NCI-H1105 treated with DMSO at 0.1 percent for 48 hours (cell line): ENCODE measurements at regions not wholly inside any gene's neighbourhood (a gene's known extent, or its start where the extent isn't known, plus 50 kb on each side); places are given as distances from the start of the nearest gene placed in this dataset.
"Not testable (repeated sequence)": the region's sequence is repeated elsewhere in the genome, so short reads cannot be mapped to it uniquely, and the experiment has no call there.

ENCODE experiments used
- DNase-seq: peaks from one replicate; lab custom pipeline; 2025; lab: John Stamatoyannopoulos, UW

DNA sequence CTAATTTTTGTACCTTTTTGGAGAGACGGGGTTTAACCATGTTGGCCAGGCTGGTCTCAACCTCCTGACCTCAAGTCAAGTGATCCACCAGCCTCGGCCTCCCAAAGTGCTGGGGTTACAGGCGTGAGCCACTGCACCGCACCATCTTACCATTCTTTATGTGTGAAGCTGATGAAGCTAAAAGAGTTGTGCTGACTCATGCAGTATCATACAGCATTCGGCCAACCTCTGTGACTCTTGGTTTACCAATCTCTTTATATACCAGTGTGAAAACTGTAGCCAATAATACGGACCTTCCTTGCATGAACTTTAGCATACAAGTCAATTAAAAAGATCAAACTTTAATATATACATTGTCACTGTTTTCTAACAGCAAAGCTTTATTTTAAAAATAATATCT, 878.2 kb upstream of the MBL2 start:
- DNase-seq = no peak

DNA sequence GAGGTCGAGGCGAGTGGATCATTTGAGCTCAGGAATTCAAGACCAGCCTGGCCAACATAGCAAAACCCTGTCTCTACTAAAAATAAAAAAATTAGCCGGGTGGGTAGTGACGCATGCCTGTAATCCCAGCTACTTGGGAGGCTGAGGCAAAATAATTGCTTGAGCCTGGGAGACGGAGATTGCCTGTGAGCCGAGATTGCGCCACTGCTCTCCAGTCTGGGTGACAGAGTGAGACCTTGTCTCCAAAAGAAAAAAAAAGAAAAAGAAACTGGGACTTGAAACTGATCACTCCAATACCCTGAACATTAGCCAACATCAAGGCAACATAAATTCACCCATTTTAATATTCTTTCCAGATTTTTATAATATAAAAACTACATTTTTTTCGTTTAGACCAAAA, 874.6 kb upstream of the MBL2 start:
- not testable (repeated sequence) for DNase-seq

DNA sequence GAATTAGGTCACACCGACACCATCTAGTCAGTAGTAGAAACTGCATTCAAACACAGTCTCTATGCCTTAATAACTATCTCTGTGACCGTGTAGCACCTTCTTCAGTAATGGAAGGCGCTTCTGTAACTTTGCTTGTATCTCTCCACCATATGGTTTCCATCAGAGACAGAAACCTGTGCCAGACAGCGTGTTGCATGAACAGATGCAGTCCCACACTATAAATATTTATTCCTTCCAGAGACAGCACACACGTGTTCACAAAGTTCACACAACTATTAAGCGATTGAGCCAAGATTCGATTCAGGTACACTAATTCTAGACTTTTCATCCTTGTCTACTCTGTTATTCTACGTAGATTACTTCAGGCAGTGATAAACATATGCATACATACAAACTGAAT, 873.9 kb upstream of the MBL2 start:
- DNase-seq = no peak

DNA sequence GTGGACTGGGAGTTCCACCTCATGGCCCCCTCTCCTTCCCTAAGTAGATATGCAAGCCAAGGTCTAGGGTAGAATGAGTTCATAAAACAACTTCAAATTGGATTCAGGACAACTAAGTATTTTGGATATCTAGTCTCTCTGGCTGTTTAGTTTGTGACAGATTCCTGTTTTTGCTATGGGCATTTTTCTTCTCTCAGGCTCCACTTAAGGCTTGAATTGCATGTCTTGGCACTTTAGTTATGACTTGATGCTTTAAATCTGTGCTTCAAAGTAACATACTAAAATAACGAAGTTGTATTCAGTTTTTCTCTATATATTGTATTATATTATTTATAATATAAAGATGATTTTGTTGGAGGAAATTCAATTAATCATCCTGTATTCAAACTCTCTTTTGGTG, 873.4 kb upstream of the MBL2 start:
- DNase-seq = no peak

DNA sequence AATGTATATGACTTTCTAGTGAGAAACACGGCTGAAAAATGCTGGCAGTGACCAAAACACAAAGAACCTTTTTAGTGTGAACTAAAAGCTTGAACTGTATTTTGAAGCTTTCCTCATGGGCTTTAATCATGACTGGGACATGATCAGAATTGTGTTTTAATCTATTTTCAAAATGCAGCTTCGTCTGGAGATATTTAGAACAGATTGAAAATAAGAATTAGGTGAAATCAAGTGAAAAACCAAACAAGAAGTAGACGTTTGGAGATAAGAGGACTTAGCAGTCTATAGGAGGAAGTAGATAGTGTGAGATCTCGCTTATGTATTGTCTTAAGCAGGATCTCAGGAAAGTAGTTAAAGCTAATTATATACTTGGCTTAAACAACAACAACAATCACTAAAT, 865.4 kb upstream of the MBL2 start:
- DNase-seq = no peak

DNA sequence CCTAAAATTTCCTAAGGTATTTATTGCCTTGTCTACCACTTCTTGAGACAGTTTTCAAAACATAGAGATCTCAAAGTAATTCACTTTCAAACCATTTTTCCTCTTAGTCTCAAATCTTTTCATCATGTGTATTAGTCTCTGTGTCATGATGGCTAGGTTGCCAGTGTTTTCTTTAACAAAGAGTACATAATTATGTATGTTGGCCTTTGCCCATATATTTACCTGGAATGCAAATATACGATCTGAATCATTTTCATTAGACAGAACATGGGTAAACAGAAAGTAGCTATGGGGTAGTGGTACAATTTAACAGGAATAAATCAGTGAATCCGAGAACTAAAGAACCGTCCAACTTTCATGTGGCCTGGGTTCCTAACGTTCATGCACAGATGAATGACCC, 852.1 kb upstream of the MBL2 start:
- no peak for DNase-seq

DNA sequence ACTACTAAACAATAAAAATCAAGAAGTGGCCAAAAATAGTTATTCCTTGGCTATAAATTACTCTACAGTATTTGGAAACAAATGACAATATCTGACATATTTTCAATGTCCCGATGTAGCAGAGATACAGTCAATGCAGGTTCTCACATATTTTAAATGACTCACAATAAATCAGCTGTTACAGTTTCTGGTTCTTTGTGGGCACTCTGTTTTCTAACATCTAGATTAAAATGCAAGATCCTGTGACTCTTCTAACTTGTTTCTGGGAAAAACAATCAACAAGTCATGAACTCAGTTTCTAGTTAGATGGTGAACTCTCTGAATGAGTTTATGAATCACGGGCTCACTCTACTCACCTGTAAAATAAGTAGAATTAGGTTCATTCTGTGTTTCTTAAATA, 849.6 kb upstream of the MBL2 start:
- DNase-seq = no peak

DNA sequence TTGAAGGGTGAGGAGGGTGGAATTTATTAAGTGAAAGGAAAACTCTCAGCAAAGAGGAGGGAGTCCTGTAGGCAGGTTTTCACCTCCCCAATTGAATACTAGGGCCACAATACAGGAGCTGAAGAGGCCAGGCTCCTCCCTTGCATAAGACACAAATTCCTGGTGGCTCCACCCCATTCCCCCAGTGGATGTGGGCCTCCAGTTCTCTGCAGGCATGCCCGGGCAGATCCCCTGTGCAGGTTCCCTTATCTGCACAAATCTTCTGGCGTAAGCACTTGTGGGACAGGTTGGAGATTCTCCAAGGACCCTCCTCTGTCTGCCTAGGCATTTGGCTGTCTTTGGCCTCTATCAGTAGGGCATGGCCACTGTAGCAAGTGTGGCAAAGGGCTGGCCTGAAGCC, 847.1 kb upstream of the MBL2 start:
- DNase-seq = no peak

DNA sequence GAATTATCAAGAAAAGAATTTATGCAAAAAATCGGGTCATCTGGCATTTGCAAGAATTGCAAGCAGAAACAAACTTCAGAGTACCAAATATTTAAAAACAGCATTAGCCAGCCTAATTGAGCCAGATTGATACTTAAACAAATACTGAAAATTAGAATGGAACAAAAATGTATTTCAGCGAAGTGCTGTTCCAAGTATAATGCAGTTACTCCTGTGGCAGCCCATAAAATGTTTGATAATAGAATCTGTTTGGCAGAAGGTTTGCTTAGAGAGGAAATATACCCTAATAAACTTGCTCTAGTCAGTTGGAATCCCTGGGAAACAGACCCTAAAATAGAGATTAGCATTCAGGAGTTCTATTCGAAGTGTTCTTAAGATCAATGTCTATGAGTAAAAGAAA, 835.1 kb upstream of the MBL2 start:
- no peak for DNase-seq

DNA sequence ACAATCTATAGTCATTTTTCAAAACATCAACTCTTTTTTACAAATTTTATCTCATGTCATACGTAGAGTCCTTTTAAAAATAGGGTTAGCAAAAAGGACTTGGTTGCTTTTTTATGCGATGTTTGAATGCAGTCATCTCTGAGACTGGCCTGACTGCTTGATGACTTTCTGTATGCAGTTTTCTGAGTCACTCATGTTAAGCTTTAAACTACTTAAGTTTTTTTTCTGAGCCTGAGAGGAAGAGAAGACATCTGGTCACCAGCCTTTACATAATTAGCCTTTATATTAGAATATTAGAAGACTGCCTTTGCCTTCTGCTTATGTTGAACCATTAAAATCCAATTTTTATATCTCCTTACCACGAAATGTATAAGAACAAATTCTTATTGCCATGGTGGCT, 834.4 kb upstream of the MBL2 start:
- no peak for DNase-seq

DNA sequence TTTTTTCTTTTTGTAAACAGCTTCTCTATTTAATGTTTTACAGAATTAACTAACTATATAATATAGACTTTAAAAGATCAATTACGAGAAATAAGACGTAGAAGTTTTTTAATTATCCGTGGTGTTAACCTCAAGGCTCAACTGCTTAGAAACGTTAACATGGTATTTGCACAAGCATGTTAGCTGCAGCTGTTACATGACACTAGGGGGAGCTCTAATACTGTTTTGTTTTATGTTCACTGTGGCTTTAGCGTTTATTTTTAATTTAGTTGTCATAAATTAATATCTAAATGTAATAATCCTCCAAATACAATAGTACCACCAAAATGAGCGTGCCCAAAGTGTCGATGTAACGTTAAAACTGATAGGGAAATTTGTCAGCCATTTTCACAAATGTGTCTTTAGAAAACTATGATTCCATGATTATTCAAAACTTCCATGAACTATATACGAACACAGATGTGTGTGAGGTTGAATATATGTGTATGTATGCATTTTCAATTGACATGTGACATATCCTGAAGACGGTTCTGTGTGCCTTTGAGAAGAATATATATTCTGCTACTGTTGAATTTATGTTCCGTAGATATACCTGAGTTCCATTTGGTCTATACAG, 828.8 kb upstream of the MBL2 start:
- peak; percentile 5 for DNase-seq

DNA sequence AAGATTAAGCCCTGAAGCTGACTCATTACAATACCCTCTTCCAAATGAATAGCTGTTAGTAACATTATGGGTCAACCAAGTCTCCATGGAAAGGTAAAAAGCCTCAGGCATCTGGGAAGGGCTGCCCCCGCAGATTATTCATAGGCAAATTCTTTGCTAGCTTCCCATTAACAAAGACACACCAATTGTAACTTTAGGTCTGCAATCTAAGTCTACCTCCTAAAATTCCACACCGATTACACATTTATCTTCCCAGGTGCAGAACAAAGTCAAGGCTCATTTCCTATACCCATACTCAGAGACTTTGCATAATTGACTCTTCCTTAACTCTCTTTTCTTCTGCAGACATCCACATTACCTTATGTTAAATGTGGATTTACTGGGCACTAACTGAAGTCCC, 826.3 kb upstream of the MBL2 start:
- no peak for DNase-seq

DNA sequence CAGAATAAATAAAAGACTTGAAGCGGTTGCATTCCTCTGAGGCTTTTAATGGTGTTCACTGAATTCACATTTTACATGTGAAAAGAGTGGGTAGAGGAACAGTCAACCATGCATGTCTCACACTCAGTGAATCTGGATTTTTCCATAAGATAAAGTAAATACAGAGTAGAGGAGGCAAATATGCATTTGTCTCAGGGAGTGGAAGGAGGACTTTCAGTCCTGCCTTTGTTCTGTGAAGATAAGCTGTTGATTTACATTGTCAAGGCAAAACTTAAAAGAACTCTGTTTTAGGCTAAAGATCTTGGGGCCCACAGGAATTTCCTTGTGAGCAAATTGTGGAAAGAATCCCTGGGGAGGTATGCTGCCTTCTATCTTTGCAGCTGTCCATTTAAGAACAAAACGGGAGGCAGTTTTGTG, 825.3 kb upstream of the MBL2 start:
- DNase-seq = no peak

DNA sequence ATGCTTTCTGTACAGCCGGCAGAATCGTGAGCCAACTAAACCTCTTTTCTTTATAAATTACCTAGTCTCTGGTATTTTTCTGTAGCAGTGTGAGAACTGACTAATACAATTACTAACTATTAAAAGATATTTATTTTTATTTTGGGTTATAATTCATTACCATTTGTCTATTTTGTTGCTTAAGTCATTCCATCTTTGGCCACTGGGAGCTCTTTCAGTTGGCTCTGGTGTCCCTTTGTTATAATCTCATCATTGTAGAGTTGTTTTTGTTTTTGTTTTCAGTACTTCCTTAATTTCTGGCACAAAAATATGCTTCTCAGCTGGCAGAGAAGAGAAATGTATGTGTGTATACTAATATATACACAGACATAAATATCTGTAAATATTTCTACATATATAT, 807.9 kb upstream of the MBL2 start:
- no peak for DNase-seq

DNA sequence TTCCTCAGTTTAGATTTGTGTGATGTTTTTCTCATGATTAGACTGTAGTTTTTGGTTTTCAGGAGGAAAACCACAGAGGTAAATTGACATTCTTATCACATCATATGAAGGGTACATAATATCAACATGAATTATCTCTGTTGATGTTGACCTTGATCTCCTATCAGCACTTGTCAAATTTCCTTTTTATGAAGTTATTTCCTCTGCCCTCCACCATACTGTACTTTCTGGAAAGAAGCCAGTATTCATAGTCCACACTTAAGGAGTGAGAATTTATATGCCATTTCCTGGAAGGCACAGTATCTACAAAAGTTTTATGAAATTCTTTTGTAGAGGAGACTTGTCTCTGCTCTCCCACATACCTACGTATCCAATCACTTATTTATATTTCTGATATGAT, 807.2 kb upstream of the MBL2 start:
- DNase-seq = no peak

DNA sequence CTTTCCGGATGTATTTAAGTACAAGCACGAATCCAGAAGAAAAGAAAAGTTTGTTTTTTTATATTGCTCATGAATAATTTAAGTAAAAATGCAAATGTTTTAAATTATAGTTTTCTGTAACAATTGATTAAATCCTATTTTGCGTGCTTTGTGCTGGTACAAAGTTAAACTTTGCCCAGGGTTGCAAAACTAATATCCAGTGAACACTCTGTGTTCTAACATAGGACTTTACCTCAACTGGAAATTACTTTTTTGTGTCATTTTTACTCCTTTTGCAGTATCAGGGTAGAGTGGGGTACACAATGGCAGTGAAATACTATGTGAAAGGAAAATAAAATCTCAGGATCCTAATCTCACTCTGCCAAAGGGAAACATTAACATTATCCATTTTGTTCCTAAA, 801.4 kb upstream of the MBL2 start:
- no peak for DNase-seq

DNA sequence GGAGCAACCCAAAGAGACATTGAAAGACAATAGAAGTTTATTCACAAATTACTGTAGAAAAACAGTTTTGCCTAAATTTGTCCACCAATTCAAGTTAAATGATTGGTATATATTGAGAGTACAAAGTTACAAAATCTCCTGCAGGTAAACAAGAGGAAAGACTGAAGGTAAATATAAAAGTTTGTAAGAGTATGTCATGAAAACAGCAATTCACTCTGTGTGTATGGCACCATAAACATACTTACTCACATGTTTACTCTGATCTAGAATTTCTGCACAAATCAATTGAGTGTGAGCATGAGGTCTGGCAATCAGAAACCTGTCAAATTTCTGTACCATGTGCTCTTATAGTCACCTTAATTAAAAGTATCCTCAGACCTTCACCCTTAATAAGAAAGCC, 800.9 kb upstream of the MBL2 start:
- DNase-seq = no peak

DNA sequence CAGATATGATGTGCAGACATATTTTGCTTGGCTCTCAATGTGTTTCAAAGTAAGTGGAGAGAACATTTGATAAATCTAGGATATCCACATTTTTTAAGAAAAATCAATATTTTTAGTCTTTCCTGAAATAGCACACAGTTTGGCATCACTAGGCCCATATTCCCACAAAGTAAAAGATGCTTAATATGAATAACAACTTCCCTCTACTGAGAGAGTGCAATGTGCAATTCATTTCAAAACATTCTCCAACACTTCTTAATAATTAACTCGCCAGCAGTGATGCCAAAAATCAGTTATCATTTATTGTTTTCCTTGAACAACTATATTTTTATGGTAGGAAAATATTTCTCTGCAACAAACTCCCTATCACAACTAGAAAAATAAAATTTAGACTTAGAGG, 800.2 kb upstream of the MBL2 start:
- no peak for DNase-seq

DNA sequence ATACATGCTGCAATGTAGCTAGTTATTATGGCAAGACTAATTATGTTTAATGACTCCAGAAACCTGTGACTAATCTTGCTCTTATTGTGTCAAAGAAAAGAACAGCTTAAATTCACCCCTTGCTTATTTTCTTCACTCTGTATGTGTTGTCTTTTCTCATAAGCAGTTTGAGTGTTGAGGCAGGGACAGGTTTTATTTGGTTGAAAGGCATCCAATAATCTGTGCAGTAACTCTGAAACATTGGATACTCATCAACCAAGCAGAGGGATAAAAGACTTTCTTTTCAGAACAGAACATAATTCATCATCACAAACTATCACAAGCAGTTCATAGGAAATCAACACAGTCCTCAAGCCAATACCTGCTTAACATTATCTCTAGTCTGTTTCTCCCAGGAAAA, 797.6 kb upstream of the MBL2 start:
- DNase-seq = no peak

DNA sequence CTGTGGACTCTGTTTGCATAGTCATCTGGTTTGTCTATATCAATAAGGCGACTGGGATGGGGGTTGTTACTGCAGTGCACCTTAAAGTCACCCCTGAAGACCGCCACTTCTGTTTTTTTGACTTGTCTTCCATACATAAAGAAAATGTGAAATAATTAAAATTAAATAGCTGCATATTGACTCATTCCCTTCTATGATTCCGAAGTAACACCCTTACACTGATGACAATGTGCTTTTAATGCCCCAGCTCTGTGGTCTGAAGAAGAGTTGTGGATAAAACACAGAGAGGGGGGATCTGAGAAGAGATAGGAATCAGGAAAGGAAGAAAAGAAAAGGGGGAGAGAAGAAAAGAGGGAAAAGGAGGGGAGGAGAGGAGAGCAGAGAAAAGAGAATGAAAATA, 796.9 kb upstream of the MBL2 start:
- no peak for DNase-seq

DNA sequence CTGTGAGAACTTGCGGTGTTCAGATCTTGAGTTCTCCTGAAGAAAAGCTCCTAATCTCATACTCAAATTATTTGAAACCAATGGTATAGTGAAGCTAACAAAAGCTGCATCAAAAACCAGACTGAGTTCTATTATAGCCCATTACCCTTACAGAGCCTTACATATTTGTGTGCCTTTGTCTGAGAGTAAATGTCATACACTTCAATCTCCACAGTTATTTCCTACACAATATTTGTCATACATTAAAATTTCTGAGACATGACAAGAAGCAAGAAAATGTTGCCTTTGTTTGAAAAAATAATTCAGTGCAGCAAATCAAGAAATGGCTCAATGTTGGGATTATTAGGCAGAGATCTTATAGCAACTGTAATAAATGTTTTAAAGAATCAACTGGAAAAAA, 776.1 kb upstream of the MBL2 start:
- DNase-seq = no peak

DNA sequence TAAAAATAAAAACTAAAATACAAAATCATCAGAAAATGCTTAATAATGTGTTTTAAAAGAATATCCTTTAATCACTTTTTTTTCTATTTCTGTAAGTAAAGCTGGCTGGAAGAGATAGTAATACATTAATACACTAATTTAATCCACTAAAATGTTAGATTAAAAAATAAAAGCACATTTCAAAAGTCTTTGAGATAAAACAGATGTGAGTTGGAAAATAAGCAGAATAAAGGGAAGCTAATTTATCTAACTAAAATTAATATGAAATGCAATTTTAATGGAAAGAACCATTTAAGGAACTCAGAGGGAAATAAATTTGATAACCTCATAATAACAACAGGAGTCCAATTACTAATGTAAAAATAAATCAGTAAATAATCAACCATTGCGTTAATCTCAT, 774.8 kb upstream of the MBL2 start:
- no peak for DNase-seq

DNA sequence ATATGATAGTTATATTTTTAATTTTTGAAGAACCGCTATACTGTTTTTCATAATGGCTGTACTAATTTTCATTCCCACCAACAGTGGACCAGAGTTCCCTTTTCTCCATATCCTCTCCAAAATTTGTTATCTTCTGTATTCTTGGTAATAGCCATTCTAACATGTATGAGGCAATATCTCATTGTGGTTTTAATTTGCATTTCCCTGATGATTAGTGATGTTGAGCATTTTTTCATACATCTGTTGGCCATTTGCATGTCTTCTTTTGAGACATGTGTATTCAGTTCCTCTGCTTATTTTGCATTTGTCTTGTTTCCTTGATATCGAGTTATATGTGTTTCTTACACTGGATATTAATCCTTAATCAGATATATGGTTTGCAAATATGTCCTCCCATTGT, 770.8 kb upstream of the MBL2 start:
- DNase-seq = no peak

DNA sequence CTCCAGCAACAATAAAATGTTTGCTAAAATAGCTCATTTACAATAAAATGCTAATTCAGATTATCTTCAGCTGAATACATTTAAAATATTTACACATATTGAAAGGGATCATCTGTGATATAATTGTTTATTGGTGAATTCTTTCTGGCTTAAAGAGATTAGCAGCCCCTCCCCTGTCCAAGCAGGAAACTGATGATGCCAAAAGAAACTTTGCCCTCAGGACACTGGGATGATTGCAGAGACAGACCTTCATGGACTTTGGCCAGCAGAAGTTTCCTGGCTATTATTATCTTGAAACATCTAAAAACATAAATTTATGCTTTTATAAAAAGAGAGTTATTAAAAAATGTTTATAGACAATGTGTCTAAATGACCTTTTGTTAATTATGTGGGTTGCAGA, 764.9 kb upstream of the MBL2 start:
- DNase-seq = no peak

DNA sequence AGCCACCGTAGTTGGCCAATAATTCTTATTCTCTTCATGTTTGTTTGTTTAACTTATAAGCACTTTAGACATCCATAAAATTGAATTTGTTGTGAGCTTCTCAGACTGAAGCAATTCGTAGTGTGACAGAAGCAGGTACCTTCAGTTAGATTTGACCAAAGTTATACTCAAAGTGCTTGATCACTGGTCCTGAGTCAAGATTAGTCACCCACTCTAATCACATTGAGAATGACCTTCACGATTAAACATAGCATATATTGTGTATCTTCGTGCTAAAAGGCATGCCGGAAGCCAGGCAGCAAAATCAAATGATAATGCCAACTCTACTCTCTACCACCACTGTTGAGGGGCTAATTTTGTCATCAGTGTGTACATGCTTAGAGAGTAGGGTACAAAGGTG, 763.7 kb upstream of the MBL2 start:
- DNase-seq = no peak
